RWPE2 (cell line): ENCODE measurements at regions not wholly inside any gene's neighbourhood (a gene's known extent, or its start where the extent isn't known, plus 50 kb on each side); places are given as distances from the start of the nearest gene placed in this dataset.

Experiments used
- ATAC-seq: fragments of 200-7000 bp; cut with Tn5 transposase; 3 replicates; pipeline ENCODE4 v1.9.1; 2021; ENCODE audit warnings: low read depth
- DNase-seq: peaks from one replicate; pipeline ENCODE4 v3.0.0-alpha.2; 2020; ENCODE audit warnings: low spot score
- H3K27ac ChIP-seq: fragments of 450-650 bp; 2 replicates; pipeline ENCODE4 v1.5.1; 2017; ENCODE audit warnings: mild to moderate bottlenecking; ENCODE audit not compliant: poor library complexity, severe bottlenecking
- H3K27me3 ChIP-seq: fragments of 250-450 bp; sonication (Bioruptor Pico); 2 replicates; pipeline ENCODE4 v1.5.1; 2021; ENCODE audit warnings: mild to moderate bottlenecking, moderate library complexity; ENCODE audit not compliant: insufficient read depth, poor library complexity, severe bottlenecking
- H3K36me3 ChIP-seq: fragments of 250-450 bp; sonication (Bioruptor Pico); 2 replicates; pipeline ENCODE4 v1.5.1; 2020; ENCODE audit warnings: low read depth, mild to moderate bottlenecking, moderate library complexity
- H3K4me1 ChIP-seq: fragments of 250-450 bp; sonication (Bioruptor Pico); 2 replicates; pipeline ENCODE4 v1.5.1; 2021; ENCODE audit warnings: mild to moderate bottlenecking, moderate library complexity; ENCODE audit not compliant: insufficient read depth, poor library complexity, severe bottlenecking
- H3K4me3 ChIP-seq: fragments of 250-450 bp; sonication (Bioruptor Pico); 2 replicates; pipeline ENCODE4 v1.5.1; 2021; ENCODE audit warnings: mild to moderate bottlenecking, moderate library complexity; ENCODE audit not compliant: severe bottlenecking
- H3K9me3 ChIP-seq: fragments of 250-450 bp; sonication (Bioruptor Pico); 2 replicates; pipeline ENCODE4 v1.5.1; 2021; ENCODE audit warnings: mild to moderate bottlenecking, moderate library complexity; ENCODE audit not compliant: severe bottlenecking
- TF ChIP-seq, protein P1 (sequence below): fragments of 450-650 bp; IDR thresholded peaks from one replicate; pipeline ENCODE4 v1.5.1; 2017; ENCODE audit warnings: mild to moderate bottlenecking, moderate library complexity; ENCODE audit not compliant: poor library complexity, severe bottlenecking

DNA sequence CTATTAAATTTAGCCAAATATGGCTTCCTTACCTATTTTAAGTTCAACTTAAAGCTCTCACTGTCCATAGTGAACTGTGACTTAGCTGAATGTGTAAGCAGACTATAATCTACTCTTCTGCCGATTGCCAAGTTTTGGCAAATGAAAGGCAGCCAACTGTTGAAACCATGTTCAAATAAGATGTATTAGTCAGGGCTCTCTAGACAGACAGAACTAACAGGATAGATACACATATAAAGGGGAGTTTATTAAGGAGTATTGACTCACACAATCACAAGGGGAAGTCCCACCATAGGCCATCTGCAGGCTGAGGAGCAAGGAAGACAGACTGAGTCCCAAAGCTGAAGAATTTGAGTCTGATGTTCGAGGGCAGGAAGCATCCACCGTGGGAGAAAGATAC is 837.7 kb upstream of the AUTS2 start:
- H3K9me3 ChIP-seq, result no peaks in the 10 kb centered on the region
- H3K4me3 ChIP-seq, result no peak overlapping the region
- no peak overlapping the region for H3K27ac ChIP-seq
- TF ChIP-seq, protein P1, sequence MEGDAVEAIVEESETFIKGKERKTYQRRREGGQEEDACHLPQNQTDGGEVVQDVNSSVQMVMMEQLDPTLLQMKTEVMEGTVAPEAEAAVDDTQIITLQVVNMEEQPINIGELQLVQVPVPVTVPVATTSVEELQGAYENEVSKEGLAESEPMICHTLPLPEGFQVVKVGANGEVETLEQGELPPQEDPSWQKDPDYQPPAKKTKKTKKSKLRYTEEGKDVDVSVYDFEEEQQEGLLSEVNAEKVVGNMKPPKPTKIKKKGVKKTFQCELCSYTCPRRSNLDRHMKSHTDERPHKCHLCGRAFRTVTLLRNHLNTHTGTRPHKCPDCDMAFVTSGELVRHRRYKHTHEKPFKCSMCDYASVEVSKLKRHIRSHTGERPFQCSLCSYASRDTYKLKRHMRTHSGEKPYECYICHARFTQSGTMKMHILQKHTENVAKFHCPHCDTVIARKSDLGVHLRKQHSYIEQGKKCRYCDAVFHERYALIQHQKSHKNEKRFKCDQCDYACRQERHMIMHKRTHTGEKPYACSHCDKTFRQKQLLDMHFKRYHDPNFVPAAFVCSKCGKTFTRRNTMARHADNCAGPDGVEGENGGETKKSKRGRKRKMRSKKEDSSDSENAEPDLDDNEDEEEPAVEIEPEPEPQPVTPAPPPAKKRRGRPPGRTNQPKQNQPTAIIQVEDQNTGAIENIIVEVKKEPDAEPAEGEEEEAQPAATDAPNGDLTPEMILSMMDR, result no peak
- no peaks in the 10 kb centered on the region for H3K4me1 ChIP-seq
- H3K36me3 ChIP-seq, result no peaks in the 10 kb centered on the region
- no peaks in the 10 kb centered on the region for H3K27me3 ChIP-seq
- no peak for DNase-seq
- no peak for ATAC-seq

DNA sequence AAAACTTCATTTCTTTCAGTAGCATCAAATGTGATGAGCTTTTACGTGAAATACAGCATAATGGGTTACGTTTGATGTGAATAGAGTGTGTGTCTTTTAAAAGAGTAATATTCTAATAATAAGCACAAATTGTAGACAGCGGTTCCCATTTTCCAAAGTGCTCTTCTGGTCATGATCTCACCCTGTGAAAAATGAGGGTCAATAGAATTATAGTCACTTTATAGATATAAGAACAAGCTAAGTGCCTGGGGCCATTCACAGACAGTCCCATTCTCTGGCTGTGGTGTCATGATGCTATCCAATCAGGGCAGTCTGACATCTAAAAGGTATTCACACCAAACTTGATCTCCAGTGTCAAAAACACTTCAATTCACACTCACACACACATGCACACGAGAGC is 830.8 kb upstream of the AUTS2 start:
- DNase-seq (no peak), ATAC-seq (no peak)
- H3K4me1 ChIP-seq, result no peaks in the 10 kb centered on the region
- H3K27ac ChIP-seq, result no peak overlapping the region
- no peaks in the 10 kb centered on the region for H3K27me3 ChIP-seq
- no peak overlapping the region for H3K4me3 ChIP-seq
- TF ChIP-seq, protein P1, result no peak
- H3K9me3 ChIP-seq, result peaks cover 5% of the 10 kb centered on the region
- no peaks in the 10 kb centered on the region for H3K36me3 ChIP-seq

DNA sequence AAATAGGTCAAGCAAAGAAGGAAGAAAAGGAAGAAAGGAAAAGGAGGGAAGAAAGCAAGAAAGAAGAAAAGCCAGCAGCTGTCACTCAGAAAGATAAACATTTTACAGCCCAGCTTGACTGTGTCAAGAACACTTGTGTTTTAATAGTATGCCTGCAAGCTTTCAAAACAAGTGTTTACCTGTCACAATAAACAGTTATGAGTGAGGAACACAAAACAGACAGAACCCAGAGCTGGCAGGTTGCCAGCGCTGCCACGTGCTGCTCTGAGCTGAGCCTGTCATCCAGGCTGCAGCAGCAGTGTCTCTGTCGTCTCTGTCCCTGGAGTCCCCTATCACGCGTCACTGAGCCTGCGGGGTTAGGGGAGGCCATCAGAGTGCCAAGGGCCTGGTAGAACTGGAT is 827.6 kb upstream of the AUTS2 start:
- TF ChIP-seq, protein P1, result no peak
- no peak overlapping the region for H3K27ac ChIP-seq
- H3K36me3 ChIP-seq, result no peaks in the 10 kb centered on the region
- H3K9me3 ChIP-seq, result peaks cover 5% of the 10 kb centered on the region
- no peak for DNase-seq
- no peak for ATAC-seq
- H3K4me3 ChIP-seq, result no peak overlapping the region
- no peaks in the 10 kb centered on the region for H3K4me1 ChIP-seq
- H3K27me3 ChIP-seq, result no peaks in the 10 kb centered on the region

DNA sequence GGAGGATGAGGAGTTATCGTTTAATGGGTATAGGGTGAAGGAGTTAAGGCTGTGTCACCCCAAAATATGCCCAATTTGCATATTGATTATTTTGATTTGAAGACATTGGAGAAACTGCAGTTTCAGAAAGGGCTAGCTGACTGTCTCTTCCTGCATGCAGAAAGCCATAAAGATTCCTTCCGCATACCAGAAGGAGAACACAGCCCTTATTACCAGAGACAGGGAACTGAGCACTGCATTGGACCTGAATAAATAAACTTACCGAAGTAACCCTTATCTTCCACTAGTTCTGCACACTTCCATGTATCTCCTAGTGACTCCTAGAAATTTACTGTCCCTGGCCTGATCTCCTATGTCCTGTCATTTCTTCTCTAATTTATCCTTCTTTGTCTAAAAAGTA is 821.9 kb upstream of the AUTS2 start:
- DNase-seq, result no peak
- no peak overlapping the region for H3K27ac ChIP-seq
- no peaks in the 10 kb centered on the region for H3K36me3 ChIP-seq
- TF ChIP-seq, protein P1, result no peak
- H3K27me3 ChIP-seq, result no peaks in the 10 kb centered on the region
- no peak for ATAC-seq
- H3K4me1 ChIP-seq, result no peaks in the 10 kb centered on the region
- no peak overlapping the region for H3K4me3 ChIP-seq
- peaks cover 2% of the 10 kb centered on the region for H3K9me3 ChIP-seq

DNA sequence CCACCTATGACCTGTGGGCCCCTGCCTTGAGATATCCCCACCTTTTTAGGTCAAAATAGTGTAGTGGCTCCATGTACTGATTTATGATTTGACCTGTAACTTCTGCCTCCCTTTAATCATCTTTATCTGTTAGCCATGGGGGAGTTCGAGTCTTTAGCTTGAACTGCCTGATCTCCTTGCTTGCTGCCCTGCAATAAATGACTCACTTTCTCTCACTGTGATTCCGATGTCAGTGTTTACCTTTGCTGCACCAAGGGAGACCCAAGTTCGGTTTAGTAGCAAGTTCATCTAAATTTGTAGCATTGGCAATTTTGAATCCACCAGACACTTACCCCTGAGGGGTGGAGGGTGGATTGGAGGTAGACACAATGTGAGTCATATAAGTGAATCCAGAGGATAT is 814.6 kb upstream of the AUTS2 start:
- no peaks in the 10 kb centered on the region for H3K36me3 ChIP-seq
- H3K4me3 ChIP-seq, result no peak overlapping the region
- DNase-seq (no peak), ATAC-seq (no peak)
- no peaks in the 10 kb centered on the region for H3K27me3 ChIP-seq
- H3K9me3 ChIP-seq, result no peaks in the 10 kb centered on the region
- no peak overlapping the region for H3K27ac ChIP-seq
- TF ChIP-seq, protein P1, result no peak
- no peaks in the 10 kb centered on the region for H3K4me1 ChIP-seq
